GM18498 (cell line): ENCODE measurements at regions not wholly inside any gene's neighbourhood (a gene's known extent, or its start where the extent isn't known, plus 50 kb on each side); places are given as distances from the start of the nearest gene placed in this dataset.
A peak's percentile ranks its signal among the peaks of the same experiment; 100 is the strongest.
"Not testable (repeated sequence)": the region's sequence is repeated elsewhere in the genome, so short reads cannot be mapped to it uniquely, and the experiment has no call there.

Experiments
- ATAC-seq: cut with Tn5 transposase; IDR thresholded peaks from one replicate; pipeline ENCODE4 v1.9.1; 2021; ENCODE audit warnings: mild to moderate bottlenecking, moderate library complexity; ENCODE audit not compliant: unreplicated experiment

GRCh38 chr17:30713805-30714204 lies 110.7 kb downstream of the CRLF3 start:
- ATAC-seq: not testable (repeated sequence)

- ATAC-seq: not testable (repeated sequence)
Observed at GRCh38 chr17:30712859-30713258, 111.6 kb downstream of the CRLF3 start.

GRCh38 chr17:30711626-30712507 lies 112.6 kb downstream of the CRLF3 start:
- ATAC-seq: not testable (repeated sequence)

GRCh38 chr17:30711176-30711575 lies 113.3 kb downstream of the CRLF3 start:
- not testable (repeated sequence) for ATAC-seq

GRCh38 chr17:30710276-30711088 lies 114.0 kb downstream of the CRLF3 start:
- ATAC-seq: not testable (repeated sequence)

- ATAC-seq: not testable (repeated sequence)
Observed at GRCh38 chr17:30709561-30710275, 114.8 kb downstream of the CRLF3 start.

GRCh38 chr17:30709096-30709495 lies 115.4 kb downstream of the CRLF3 start:
- ATAC-seq: peak; percentile 19

- peak; percentile 45 for ATAC-seq
Observed at GRCh38 chr17:30708241-30709078, 116.0 kb downstream of the CRLF3 start.

- ATAC-seq: not testable (repeated sequence)
Observed at GRCh38 chr17:30707724-30708240, 116.7 kb downstream of the CRLF3 start.

GRCh38 chr17:30706461-30707335 lies 117.8 kb downstream of the CRLF3 start:
- ATAC-seq: not testable (repeated sequence)

GRCh38 chr17:30706004-30706403 lies 118.5 kb downstream of the CRLF3 start:
- not testable (repeated sequence) for ATAC-seq

GRCh38 chr17:30701498-30701989 lies 122.9 kb downstream of the CRLF3 start:
- ATAC-seq: no peak

- ATAC-seq: not testable (repeated sequence)
Observed at GRCh38 chr17:30700833-30701232, 123.7 kb downstream of the CRLF3 start.

- not testable (repeated sequence) for ATAC-seq
Observed at GRCh38 chr17:30697619-30698460, 126.7 kb downstream of the CRLF3 start.

GRCh38 chr17:30696234-30696633 lies 128.3 kb downstream of the CRLF3 start:
- ATAC-seq: no peak

GRCh38 chr17:30695265-30695811 lies 129.2 kb downstream of the CRLF3 start:
- not testable (repeated sequence) for ATAC-seq

- not testable (repeated sequence) for ATAC-seq
Observed at GRCh38 chr17:30693772-30694171, 130.7 kb downstream of the CRLF3 start.
